ENCODE measurements at regions not wholly inside any gene's neighbourhood (a gene's known extent, or its start where the extent isn't known, plus 50 kb on each side); places are given as distances from the start of the nearest gene placed in this dataset.
"Not testable (repeated sequence)": the region's sequence is repeated elsewhere in the genome, so short reads cannot be mapped to it uniquely, and the experiment has no call there.

- DNase-seq: no peak
Measured at GRCh38 chrX:121876305-121876704, 828.9 kb downstream of the GLUD2 start.

DNA sequence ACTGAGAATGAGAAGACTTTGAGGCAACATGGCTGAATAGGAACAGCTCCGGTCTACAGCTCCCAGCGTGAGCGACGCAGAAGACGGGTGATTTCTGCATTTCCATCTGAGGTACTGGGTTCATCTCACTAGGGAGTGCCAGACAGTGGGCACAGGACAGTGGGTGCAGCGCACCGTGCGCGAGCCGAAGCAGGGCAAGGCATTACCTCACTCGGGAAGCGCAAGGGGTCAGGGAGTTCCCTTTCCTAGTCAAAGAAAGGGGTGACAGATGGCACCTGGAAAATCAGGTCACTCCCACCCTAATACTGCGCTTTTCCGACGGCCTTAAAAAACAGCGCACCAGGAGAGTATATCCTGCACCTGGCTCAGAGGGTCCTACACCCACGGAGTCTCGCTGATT lies 829.9 kb downstream of the GLUD2 start:
- not testable (repeated sequence) for DNase-seq

- DNase-seq: no peak
Measured at GRCh38 chrX:121886557-121886956, 839.1 kb downstream of the GLUD2 start.

DNA sequence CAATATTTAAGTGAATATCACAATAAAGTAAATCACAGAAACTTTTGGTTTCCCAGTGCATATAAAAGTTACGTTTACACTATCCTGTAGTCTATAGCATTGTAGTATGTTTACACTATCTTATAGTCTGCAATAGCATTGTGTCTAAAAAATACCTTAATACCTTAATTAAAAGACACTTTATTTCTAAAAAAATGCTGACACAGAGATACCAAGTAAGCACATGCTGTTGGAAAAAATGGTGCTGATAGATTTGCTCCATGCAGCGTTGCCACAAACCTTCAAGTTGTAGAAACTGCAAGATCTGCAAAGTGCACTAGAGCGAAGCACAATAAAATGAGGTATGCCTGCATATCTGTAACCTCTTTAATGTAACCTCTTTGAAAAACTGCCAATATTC lies 847.3 kb downstream of the GLUD2 start:
- DNase-seq: no peak

DNA sequence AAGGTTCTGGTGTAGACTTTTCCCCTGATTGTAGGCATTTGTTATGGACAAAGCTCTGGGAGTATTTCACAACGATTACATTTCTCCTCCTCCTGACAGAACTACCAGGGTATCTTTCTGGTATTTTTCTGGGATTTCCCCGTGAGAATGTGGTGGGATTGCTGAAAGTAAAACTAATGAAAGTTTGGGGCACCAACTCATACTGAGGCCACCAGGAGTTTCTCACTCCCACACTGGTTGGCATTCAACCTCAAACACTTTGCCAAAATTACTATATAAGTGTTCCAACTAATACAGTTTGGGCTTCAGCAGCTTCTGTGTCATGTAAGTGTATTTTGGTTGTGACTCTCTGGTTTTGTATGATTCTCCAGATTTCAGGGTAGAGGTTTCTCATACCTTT lies 855.1 kb downstream of the GLUD2 start:
- DNase-seq: no peak

GRCh38 chrX:121903961-121904360 lies 856.6 kb downstream of the GLUD2 start:
- DNase-seq: no peak

- no peak for DNase-seq
Measured at GRCh38 chrX:121921258-121921657, 873.8 kb downstream of the GLUD2 start.

GRCh38 chrX:121931567-121931966 lies 884.2 kb downstream of the GLUD2 start:
- DNase-seq: no peak

DNA sequence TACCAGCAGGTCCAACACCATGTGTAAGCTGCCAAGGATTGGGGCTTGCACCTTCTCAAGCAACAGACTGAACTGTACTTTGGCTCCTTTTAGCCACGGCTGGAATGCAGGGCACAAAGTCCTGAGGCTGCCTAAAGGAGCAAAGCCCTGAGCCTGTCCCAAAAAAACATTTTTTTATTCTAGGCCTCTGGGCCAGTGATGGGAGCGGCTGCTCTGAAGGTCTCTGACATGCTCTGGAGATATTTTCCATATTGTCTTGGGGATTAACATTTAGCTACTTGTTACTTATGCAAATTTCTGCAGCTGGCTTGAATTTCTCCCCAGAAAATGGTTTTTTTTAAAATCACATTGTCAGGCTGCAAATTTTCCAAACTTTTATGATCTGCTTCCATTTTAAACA lies 885.3 kb downstream of the GLUD2 start:
- DNase-seq: no peak

- DNase-seq: no peak
Measured at GRCh38 chrX:121949041-121949760, 901.8 kb downstream of the GLUD2 start.

DNA sequence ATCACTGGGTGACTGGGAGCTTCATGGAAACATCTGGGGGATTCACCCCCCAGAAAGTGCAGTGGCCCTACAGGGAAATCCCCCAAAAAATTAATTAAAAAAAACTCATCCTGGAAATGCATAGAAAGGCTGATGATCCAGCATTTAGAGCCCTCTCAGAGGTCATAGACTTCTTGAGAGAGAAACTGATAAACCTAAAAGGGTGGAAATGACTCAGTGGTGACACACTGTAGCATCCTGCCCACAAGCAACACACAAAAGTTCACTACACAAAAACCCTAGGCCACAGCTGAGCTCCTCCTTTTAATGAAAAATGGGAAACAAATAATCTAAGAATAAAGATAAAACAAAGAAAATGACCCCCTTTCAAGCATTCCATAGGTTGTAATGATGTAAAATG lies 911.5 kb downstream of the GLUD2 start:
- DNase-seq: no peak

- no peak for DNase-seq
Measured at GRCh38 chrX:121975671-121976070, 928.3 kb downstream of the GLUD2 start.

DNA sequence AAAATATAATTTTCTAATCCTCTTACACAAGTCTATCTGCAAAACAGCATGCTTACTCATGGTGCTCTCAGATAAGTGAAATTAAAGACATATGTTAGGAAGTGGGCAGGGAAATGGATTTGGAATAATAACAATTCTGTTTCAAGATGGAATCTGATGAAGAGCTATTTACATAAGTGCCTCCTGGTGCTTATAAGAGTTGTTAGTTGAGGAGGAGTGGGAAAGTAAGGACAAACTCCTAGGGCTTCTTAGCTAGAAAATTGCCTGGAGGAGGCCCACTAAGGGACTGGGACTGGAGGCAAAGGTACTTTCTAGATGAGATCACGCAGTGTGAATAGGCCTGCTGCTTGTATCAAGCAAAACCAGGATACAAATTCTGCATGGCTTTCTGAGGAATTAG lies 939.8 kb downstream of the GLUD2 start:
- no peak for DNase-seq

GRCh38 chrX:121987835-121988234 lies 940.4 kb downstream of the GLUD2 start:
- no peak for DNase-seq

DNA sequence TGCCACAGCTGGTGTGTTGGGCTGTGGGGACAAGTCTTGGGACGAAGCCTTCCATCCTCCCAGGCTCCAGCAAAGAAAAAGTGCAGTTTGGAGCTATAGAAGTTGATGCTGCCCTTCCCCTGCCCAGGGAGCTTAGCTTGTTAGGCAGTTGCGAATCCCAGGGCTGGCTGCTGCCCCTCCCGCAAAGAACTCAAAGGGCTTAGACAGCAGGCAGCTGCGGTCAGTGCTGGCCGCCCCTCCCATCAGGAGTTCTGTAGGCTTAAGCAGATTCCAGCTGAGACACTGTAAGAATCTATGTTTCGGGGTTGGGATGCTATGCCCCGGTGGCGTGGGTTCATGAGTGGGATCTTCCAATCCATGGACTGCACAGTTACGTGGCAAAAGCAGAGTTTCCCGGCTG lies 956.7 kb downstream of the GLUD2 start:
- no peak for DNase-seq

DNA sequence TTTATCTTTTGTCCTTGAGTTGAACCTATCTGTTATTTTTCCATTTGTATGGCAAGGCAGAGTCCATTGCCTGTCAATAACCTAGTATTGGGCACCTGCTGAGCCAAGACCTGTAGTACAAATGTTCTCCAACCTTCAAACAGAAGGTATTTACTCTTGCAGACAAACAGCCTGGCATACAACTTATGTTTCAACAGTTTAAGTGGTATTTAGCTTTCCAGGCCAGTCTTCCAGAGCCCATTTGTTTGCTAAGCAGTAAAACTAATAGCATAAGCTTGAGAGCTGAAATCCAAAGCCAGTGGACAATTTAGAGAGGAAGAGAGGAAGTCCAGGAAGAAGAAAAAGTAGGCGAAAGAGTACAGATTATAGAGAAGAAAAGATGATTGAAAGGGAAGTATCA lies 979.3 kb downstream of the GLUD2 start:
- DNase-seq: no peak

DNA sequence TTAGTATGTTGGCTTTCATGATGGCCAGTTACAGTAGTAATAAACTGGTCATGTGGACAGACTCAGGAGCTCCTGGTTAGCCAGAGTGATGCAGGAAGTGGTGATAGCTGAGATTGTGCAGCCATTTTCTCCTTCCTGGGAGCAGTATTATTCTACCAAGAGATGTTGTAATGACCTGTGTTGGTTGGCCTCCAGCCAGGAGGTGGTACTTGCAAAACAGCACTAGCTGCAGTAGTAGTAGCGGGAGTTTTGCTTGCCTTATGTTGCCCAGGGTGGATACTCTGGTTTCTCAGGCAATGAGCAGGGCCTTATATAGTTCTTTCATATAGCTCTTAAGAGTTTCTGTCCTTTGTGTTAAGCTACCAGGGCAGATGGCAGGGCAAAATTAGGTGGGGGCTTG lies 998.8 kb downstream of the GLUD2 start:
- no peak for DNase-seq

DNA sequence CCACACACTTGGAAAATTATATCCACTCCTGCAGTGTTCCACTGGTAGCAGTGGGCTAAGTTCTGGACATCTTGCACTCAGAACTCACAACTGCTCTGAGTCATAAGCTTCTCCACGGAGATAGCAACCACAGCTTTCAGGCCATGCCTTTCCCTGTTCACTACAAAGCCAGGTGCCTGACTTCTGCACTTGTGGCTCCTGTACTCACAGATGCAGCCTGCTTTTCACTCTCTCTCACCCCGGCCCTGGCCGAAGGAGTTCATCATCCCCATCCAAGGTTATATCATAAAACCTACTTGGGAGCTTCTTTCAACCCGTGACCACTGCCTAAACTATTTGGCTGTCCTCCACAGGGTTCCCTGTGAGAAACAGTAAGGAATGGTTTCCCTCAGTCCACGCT lies 999.4 kb downstream of the GLUD2 start:
- DNase-seq: no peak

DNA sequence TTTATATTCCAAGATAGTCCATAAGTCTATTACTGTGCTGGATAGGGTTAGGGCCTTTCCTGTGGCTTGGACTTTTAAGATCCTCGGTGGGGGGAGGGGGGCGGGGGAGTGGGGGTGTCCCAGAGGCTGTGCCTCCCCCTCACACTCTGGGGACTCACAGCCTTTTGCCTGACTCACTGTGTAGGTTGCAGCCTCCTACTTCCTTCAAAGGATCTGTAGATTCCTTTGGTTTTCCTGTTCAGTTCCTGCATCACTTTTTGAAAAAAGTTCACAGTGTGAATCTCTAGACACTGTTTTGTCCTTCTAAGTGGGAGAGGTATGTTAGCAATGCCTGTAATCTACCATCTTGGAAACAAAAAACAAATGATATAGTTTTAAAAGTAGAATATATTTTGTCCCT lies 999.9 kb downstream of the GLUD2 start:
- no peak for DNase-seq

DNA sequence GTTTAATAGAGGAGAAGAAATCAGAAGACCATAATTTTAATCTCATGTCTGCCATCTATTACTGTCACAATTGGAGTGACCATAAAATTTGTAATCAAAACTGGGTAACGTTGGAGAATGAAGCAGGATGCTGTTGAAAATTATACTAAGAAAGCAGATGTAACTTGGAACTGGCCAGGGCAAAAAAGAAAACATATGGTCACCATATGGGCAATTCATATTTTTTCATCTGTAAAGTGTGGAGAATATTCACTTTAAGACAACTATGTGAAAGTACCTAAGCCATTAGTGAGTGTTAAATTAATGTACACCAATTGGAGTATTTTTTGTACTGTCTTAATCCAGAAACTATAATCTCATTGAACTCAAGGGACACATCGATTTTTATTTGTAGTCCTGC lies 1008.0 kb downstream of the GLUD2 start:
- no peak for DNase-seq

- DNase-seq: no peak
Measured at GRCh38 chrX:122055979-122056715, 1008.7 kb downstream of the GLUD2 start.

DNA sequence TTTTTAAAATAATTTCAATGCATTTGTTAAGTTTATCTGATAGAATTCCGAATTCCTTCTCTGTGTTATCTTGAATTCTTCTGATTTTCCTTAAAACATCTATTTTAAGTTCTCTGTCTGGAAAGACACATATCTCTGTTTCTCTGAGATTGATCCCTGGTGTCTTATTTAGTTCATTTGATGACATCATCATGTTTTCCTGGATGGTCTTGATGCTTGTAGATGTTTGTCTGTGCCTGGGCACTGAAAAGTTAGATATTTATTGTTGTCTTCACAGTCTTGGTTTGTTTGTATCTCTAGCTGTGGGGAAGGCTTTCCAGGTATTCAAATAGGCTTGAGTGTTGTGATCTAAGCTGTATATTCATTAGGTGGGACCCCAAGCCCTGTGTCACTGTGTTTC lies 1028.8 kb downstream of the GLUD2 start:
- DNase-seq: no peak

DNA sequence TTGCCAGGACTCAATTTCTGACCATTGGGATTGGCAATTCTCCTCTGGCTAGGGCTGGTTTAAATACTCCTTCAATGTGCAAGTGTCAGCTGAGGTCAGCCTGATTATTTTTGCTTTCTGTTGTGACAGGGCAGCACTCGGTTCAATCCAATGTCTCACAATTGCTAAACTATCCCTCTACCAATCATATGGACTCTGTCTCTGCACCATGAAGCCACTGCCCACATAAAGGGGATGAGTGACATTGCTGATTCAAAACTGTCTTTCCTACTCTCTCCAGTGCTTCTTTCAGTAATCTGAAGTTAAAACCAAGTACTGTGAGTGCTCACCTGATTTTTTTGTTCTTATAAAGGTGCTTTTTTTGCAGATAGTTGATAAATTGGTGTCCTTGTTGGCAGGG lies 1030.7 kb downstream of the GLUD2 start:
- DNase-seq: no peak

DNA sequence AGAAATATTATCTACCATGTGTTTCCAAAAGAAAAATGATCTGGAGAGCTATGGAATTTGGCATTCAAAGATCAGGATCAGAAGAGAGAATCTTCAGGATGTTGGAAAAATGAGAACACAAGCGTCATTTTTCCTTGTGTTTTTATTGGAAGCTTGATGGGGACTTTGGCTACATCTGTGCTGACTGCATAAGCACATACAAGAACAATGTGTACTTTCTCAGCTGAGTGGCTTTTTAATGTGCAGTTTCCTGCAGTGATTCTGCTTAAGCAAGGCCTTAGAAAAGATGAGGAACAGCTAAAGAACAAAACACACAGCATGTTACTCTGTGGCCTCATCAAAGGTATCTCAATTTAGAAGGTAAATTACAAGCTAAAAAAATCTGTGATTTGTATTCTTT lies 1039.9 kb downstream of the GLUD2 start:
- DNase-seq: no peak

DNA sequence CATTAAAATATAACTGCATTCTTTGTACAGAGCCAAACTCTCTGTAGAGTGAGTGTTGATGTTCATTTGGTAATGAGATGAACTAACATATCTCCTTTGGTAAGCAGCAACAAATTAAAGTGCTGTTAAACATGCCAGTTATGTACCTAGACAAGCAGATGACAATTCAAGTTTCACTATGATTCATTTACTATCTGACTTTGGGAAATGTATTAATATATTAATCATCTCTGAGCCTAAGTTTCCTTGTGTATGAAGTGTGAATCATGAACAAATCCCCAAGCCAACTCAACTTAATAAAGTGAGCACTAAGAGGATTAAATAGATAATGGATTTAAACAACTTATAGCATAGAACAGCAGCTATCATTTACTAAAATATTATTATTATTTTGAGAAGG lies 1044.2 kb downstream of the GLUD2 start:
- no peak for DNase-seq

All from CD4-positive, alpha-beta T cell treated with Interleukin-17A for 1 hour (primary cell).